Memory B cell (primary cell): ENCODE measurements at regions not wholly inside any gene's neighbourhood (a gene's known extent, or its start where the extent isn't known, plus 50 kb on each side); places are given as distances from the start of the nearest gene placed in this dataset.

Source experiments
- ATAC-seq: fragments of 150-1000 bp; cut with Tn5 transposase; 2 replicates; pipeline ENCODE4 v1.10.0; 2021; ENCODE audit warnings: low read depth, mild to moderate bottlenecking, moderate library complexity
- DNase-seq, 2 donors: peaks; one replicate each; pipeline ENCODE4 v3.0.0; 2022; ENCODE audit warnings: low spot score in 2 of 2
- H3K27ac Mint-ChIP-seq: one replicate; pipeline ENCODE4 v1.8.0; 2022; ENCODE audit warnings: mild to moderate bottlenecking, moderate library complexity, mixed read lengths
- H3K27me3 Mint-ChIP-seq: one replicate; pipeline ENCODE4 v1.8.0; 2022; ENCODE audit warnings: mixed read lengths
- H3K36me3 Mint-ChIP-seq: one replicate; pipeline ENCODE4 v1.8.0; 2022; ENCODE audit warnings: mild to moderate bottlenecking, mixed read lengths
- H3K4me1 Mint-ChIP-seq: one replicate; pipeline ENCODE4 v1.8.0; 2022; ENCODE audit warnings: mixed read lengths
- H3K4me3 Mint-ChIP-seq: one replicate; pipeline ENCODE4 v1.8.0; 2022; ENCODE audit warnings: mild to moderate bottlenecking, moderate library complexity, mixed read lengths
- H3K9me3 Mint-ChIP-seq: one replicate; pipeline ENCODE4 v1.8.0; 2022; ENCODE audit warnings: mixed read lengths

GRCh38 chr10:47243791-47244190 is 56.2 kb upstream of the GDF10 start:
- H3K4me3 Mint-ChIP-seq: no peak overlapping the region
- DNase-seq (no peak), ATAC-seq (no peak)
- H3K4me1 Mint-ChIP-seq: peaks cover 9% of the 10 kb centered on the region
- H3K9me3 Mint-ChIP-seq: no peaks in the 10 kb centered on the region
- no peaks in the 10 kb centered on the region for H3K36me3 Mint-ChIP-seq
- peaks cover 4% of the 10 kb centered on the region for H3K27me3 Mint-ChIP-seq
- no peak overlapping the region for H3K27ac Mint-ChIP-seq

- ATAC-seq (no peak), DNase-seq (no peak)
- peaks cover 2% of the 10 kb centered on the region for H3K4me1 Mint-ChIP-seq
- H3K9me3 Mint-ChIP-seq: no peaks in the 10 kb centered on the region
- H3K27ac Mint-ChIP-seq: no peak overlapping the region
- peaks cover 1% of the 10 kb centered on the region for H3K27me3 Mint-ChIP-seq
- H3K4me3 Mint-ChIP-seq: no peak overlapping the region
- no peaks in the 10 kb centered on the region for H3K36me3 Mint-ChIP-seq
These were observed 55.2 kb upstream of the GDF10 start for GRCh38 chr10:47244560-47245500.

GRCh38 chr10:47245731-47246350 is 54.2 kb upstream of the GDF10 start:
- no peak for DNase-seq
- peaks cover 1% of the 10 kb centered on the region for H3K27me3 Mint-ChIP-seq
- H3K9me3 Mint-ChIP-seq: no peaks in the 10 kb centered on the region
- H3K4me3 Mint-ChIP-seq: no peak overlapping the region
- no peaks in the 10 kb centered on the region for H3K36me3 Mint-ChIP-seq
- H3K27ac Mint-ChIP-seq: no peak overlapping the region
- no peak for ATAC-seq
- H3K4me1 Mint-ChIP-seq: no peaks in the 10 kb centered on the region

DNA sequence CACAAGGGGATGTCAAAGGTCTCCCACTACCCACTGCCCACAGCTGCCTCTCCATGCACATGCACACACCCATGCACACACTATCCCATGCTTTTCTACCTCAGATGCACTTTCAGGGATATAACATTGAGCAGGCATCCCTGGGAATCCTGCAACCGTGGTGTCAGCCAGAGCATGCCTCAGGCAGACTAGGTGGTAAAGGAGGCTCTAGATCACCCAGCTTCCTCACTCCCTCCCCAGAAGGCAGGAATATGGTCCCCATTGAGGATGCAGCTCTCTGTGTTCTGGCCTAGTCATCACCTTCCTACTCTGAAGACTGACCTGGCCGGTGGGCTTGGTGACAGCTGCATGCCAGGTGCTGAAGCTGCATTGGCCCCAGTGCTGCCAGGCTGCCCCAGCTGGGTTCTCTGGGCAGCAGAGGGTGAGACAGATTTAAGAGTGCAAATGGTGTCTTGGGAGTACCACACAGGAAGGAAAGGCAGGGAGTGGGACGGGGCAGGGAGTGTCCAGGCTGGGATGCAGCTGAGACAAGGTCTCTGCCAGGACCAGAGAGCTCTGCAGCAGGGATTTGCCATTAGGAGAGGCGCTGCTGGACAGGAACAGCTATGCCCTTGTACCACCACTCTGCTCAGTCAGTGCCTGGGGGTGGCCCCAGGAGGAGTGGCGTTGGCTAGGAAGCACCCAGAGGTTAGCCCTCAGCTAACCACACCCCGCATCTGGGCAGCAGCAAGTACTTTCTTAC is 53.4 kb upstream of the GDF10 start:
- no peak overlapping the region for H3K4me3 Mint-ChIP-seq
- ATAC-seq: no peak
- no peak overlapping the region for H3K27ac Mint-ChIP-seq
- H3K4me1 Mint-ChIP-seq: no peaks in the 10 kb centered on the region
- no peaks in the 10 kb centered on the region for H3K36me3 Mint-ChIP-seq
- H3K27me3 Mint-ChIP-seq: peaks cover 1% of the 10 kb centered on the region
- H3K9me3 Mint-ChIP-seq: no peaks in the 10 kb centered on the region
- DNase-seq: no peak

DNA sequence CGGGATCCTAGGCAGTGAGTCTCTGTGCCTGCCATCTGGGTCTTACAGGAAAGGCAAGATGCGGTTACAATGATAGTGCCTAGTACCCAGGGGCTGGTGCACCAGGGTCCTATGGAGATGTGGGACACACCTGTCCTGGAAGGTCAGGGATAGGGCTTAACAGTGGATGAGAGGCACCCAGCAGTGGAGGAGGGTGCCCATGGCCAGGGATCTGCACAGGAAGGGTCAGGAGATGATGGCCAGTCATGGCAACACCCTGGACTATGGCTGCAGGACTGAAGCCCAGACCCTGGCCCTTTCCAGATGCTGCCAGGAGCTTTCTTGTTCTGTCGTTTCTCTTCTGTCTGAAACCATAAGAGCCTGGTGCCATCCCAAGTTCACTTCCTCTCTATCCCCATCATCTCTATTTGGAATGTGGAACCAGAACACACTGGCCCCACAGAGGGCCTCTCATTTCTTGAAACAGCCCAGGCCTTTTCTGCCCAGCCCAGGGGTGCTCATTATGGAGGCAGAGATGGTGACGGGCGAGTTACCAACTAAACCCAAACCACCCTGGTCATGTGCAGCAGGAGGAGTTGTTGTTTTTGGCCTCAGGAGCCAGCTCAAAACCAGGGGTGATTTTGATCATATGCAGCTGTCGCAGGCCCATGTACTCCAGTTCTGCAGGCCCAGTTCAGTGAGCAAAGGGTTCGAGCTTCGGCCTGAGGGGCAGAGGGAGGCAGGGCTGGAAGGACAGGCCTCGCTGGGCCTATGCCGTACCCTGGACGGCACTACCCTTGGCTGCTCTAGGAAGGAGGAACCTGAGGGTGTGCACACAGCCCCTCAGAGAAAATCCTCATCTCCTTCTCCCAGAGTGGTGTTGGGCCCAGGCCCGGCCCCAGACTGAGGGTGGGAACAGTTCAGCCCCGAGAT is 52.6 kb upstream of the GDF10 start:
- no peak overlapping the region for H3K27ac Mint-ChIP-seq
- H3K4me1 Mint-ChIP-seq: no peaks in the 10 kb centered on the region
- H3K9me3 Mint-ChIP-seq: no peaks in the 10 kb centered on the region
- ATAC-seq (no peak), DNase-seq (no peak)
- no peaks in the 10 kb centered on the region for H3K36me3 Mint-ChIP-seq
- peaks cover 1% of the 10 kb centered on the region for H3K27me3 Mint-ChIP-seq
- H3K4me3 Mint-ChIP-seq: no peak overlapping the region

DNA sequence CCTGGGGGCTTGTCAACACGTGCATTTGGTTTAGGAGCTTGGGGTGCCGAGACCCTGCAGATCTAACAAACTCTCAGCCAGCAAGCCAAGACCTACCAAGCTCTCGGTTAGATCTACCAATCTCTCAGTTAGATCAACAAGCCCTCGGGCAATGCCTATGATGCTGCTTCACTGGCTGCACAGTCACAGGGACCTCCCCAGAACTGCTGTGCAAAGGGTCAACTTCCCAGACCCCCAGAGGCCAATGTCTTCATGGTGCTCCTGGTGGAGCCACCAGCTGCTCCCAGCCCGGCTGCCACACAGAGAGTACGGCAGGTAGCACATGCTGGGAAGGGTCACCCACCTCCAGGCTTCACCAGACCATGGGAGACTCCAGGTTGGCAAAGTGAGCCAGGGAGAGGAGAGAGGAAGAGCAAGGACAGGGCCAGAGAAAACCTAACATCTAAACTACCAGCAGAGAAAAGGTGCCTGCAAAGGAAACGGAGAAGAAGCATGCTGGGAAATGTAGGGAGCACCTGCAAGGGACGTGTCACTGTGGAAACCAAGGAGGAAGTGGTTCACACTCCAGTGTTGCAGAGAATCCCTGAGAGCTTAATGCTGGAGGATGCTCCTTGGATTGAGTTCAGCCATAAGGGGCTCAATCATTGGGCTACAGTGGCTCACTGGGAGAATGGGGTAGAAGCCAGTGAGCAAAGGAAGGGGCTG is 51.5 kb upstream of the GDF10 start:
- H3K27me3 Mint-ChIP-seq: peaks cover 1% of the 10 kb centered on the region
- no peaks in the 10 kb centered on the region for H3K36me3 Mint-ChIP-seq
- DNase-seq (no peak), ATAC-seq (no peak)
- no peak overlapping the region for H3K4me3 Mint-ChIP-seq
- H3K9me3 Mint-ChIP-seq: no peaks in the 10 kb centered on the region
- no peaks in the 10 kb centered on the region for H3K4me1 Mint-ChIP-seq
- no peak overlapping the region for H3K27ac Mint-ChIP-seq

DNA sequence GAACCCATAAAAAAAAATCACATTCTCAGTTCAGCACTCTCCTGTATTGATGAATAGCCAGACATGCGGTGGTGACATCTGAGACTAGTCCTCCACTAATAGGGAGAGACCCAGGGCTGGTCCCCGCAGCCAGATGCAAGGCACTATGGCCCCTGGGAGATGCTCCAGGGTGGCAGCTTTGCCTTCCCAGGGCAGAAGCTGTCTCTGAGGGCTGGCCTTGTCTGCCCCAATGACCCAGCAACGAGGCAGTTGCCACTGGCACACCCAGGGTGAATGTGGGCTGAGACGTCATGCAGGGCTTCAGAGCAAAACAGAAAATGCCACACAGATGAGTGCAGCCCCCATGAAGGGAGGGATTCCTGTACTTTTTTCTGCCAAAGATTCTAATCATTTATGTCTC is 50.1 kb upstream of the GDF10 start:
- Mint-ChIP-seq H3K4me1 (peaks cover 5% of the 10 kb centered on the region), H3K27ac (no peak overlapping the region), H3K27me3 (peaks cover 1% of the 10 kb centered on the region)

More for the DNA sequence above, 50.1 kb upstream of the GDF10 start:
- DNase-seq (no peak), ATAC-seq (no peak)
- no peaks in the 10 kb centered on the region for H3K9me3 Mint-ChIP-seq
- no peaks in the 10 kb centered on the region for H3K36me3 Mint-ChIP-seq
- no peak overlapping the region for H3K4me3 Mint-ChIP-seq
